Activated CD8-positive, alpha-beta memory T cell treated with anti-CD3 and anti-CD28 coated beads, Interleukin-2, amount 50 U/mL, for 24 hours (primary cell): ENCODE measurements at regions not wholly inside any gene's neighbourhood (a gene's known extent, or its start where the extent isn't known, plus 50 kb on each side); places are given as distances from the start of the nearest gene placed in this dataset.

Source experiments
- DNase-seq: peaks from one replicate; pipeline ENCODE4 v3.0.0-alpha.2; 2020; ENCODE audit errors: extremely low read depth

DNA sequence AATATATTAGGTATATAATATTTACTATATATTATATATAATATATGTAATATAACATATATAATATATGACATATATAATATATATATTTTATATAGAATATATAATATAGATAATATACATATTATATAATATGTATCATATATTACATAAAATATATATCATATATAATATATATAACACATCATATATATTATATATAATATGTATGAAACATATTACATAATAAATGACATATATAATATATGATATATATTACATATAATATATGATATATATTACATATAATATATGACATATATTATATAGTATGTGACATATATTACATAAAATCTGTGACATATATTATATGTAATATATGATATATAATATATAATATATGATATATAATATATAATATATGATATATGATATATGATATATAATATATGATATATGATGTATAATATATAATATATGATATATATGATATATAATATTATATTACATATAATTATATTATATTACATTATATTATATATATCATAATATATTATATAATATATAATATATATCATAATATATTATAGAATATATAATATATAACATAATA lies 119.5 kb upstream of the RIMBP3 start:
- DNase-seq: no peak

DNA sequence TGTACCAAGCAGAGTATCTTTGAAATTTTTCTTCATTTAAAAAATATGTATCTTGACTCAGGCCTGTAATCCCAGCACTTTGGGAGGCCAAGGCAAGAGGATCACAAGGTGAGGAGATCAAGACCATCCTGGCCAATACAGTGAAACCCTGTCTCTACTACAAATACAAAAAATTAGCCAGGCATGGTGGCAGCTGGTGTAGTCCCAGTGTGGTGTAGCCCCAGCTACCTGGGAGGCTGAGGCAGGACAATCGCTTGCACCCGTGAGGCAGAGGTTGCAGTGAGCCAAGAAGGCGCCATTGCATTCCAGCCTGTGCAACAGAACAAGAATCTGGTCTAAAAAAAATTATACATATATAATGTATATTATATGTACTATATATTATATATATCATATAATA lies 118.7 kb upstream of the RIMBP3 start:
- peak; percentile 27 for DNase-seq
